Upper lobe of right lung (tissue), 1 donor: ENCODE measurements at regions not wholly inside any gene's neighbourhood (a gene's known extent, or its start where the extent isn't known, plus 50 kb on each side); places are given as distances from the start of the nearest gene placed in this dataset.

Experiments used
- ATAC-seq: fragments of 200-7000 bp; cut with Tn5 transposase; one replicate; pipeline ENCODE4 v1.9.1; 2020; ENCODE audit warnings: mild to moderate bottlenecking, moderate library complexity
- DNase-seq: peaks from one replicate; pipeline ENCODE4 v3.0.0-alpha.2; 2020
- H3K27ac ChIP-seq: fragments of 200-600 bp; one replicate; pipeline ENCODE4 v1.8.0; 2022
- H3K27me3 ChIP-seq: fragments of 200-600 bp; one replicate; pipeline ENCODE4 v1.8.0; 2022; ENCODE audit warnings: mild to moderate bottlenecking
- H3K36me3 ChIP-seq: fragments of 200-600 bp; one replicate; pipeline ENCODE4 v1.8.0; 2022
- H3K4me1 ChIP-seq: fragments of 200-600 bp; one replicate; pipeline ENCODE4 v1.8.0; 2022
- H3K4me3 ChIP-seq: fragments of 200-600 bp; one replicate; pipeline ENCODE4 v1.8.0; 2022; ENCODE audit warnings: mild to moderate bottlenecking
- H3K9me3 ChIP-seq: fragments of 200-600 bp; one replicate; pipeline ENCODE4 v1.8.0; 2022
- CTCF ChIP-seq: fragments of 200-600 bp; IDR thresholded peaks from one replicate; pipeline ENCODE4 v1.8.0; 2022; ENCODE audit warnings: antibody characterized with exemption
- intact Hi-C: fragments of 100-400 bp; cut with DNase I; formaldehyde crosslinking; loops from one replicate; pipeline ENCODE4 v1.11.0; 2022
- donor health status: DM: no; HTN: yes; CAD: no; lungs with severe emphysema.

- ATAC-seq = no peak
- no peak overlapping the region for H3K27ac ChIP-seq
- intact Hi-C loops = loop anchor here (10.0 kb wide), 1 partner anchor 238 kb away; no protein-coding TSS in a partner anchor
These were observed 147.4 kb downstream of the TENT5C start for GRCh38 chr1:117753232-117753631.

DNA sequence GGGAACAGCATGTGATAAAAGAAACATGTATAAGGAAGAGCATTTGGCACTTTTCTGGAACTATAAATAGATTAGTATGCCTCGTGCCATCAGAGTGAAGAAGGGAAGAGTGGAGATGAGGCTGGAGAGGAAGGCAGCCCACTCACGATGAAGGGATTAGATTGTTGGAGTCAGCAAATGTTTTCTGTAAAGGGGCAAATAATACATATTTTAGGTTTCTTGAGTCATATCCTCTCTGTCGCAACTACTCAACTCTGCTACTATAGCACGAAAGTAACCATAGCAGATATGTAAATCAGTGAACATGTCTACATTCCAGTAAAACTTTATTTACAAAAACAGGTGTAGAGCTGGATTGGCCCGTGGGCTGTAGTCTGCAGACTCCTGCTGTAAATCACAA is 147.8 kb downstream of the TENT5C start:
- ATAC-seq = no peak
- no peak for DNase-seq
- no peak for TF ChIP-seq CTCF
- Histone ChIP-seq H3K9me3 (no peaks in the 10 kb centered on the region), H3K4me1 (peaks cover 12% of the 10 kb centered on the region), H3K4me3 (peak overlapping the region; percentile 9), H3K27me3 (no peaks in the 10 kb centered on the region), H3K36me3 (no peaks in the 10 kb centered on the region), H3K27ac (no peak overlapping the region)
- intact Hi-C loops = loop anchor here (10.0 kb wide), 1 partner anchor 239 kb away; no protein-coding TSS in a partner anchor

More at GRCh38 chr1:117753232-117753631, 147.4 kb downstream of the TENT5C start:
- Histone ChIP-seq H3K4me1 (peaks cover 9% of the 10 kb centered on the region), H3K4me3 (no peak overlapping the region), H3K27me3 (no peaks in the 10 kb centered on the region), H3K9me3 (no peaks in the 10 kb centered on the region), H3K36me3 (no peaks in the 10 kb centered on the region)
- no peak for TF ChIP-seq CTCF
- DNase-seq = no peak

- peak overlapping the region; percentile 9 for H3K4me3 ChIP-seq
- H3K4me1 ChIP-seq = peaks cover 15% of the 10 kb centered on the region
- ATAC-seq = peak; percentile 78
These were observed 148.5 kb downstream of the TENT5C start for GRCh38 chr1:117754061-117754969.

DNA sequence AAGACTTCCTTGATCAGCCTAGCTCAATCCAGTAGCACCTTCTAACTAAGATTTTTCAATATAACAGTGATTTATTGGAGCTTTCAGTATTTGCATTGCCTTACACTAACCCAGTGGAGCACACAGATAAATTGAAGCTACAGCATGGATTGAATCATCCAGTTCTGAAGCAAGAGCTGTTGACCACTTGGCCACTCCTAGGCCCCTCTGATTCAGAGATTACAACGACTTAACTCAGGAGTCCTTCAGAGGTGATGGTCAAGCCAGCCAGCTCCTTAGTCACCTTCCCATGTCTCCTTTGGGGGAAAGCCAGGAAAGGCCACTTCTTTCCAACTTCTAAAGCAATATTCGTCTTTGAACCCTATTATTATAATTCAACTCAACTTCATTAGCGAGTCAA is 151.8 kb downstream of the TENT5C start:
- no peak for DNase-seq
- Histone ChIP-seq H3K9me3 (no peaks in the 10 kb centered on the region), H3K27ac (no peak overlapping the region), H3K27me3 (no peaks in the 10 kb centered on the region), H3K36me3 (no peaks in the 10 kb centered on the region), H3K4me1 (peaks cover 15% of the 10 kb centered on the region), H3K4me3 (no peak overlapping the region)
- no peak for TF ChIP-seq CTCF
- intact Hi-C loops = loop anchor here (10.0 kb wide), 1 partner anchor 243 kb away; no protein-coding TSS in a partner anchor
- no peak for ATAC-seq

More at GRCh38 chr1:117754061-117754969, 148.5 kb downstream of the TENT5C start:
- intact Hi-C loops = loop anchor here (10.0 kb wide), 1 partner anchor 240 kb away; no protein-coding TSS in a partner anchor
- no peak for DNase-seq
- TF ChIP-seq CTCF = peak; percentile 75
- no peaks in the 10 kb centered on the region for H3K36me3 ChIP-seq
- no peaks in the 10 kb centered on the region for H3K27me3 ChIP-seq
- no peaks in the 10 kb centered on the region for H3K9me3 ChIP-seq
- H3K27ac ChIP-seq = no peak overlapping the region

DNA sequence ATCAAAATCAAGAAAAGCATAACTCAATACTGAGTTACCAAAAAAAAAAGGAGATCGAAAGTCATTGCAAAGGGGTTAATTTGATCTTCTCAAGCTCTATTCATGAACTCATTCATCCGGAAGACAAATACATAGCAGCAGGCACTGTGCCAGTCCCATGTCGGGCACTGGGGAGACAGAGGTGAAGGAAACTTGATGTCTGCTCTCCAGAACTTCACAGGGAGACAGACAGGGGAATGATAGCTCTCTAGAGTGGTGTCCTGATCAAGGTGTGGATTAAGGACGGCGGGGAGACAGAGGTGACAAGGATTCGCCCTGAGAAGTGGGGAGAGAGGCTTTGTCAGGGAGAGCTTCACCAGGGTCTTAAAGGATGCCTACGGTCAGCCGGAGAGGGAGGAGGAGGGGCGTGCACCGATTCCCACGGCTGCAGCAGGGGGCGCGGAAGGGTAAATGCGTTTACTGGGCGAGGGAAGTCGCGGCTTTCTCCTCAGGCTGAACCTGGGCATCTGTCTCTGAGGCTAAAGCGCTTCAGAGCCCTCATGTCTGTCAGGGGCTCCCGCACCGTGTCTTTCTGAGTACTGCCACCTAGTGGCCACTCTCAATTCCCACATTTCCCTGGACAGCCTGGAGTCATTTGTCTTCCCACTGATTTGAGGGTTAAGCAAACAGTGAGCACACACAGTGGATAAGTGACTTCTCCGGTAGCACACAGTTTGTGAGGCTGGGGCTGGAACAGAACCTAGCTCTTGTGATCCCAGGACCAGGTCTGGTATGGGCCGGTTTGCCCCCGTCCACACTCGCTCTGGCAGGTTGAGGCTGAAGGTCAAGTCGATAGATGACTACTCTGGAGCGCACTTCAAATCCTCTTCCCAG is 152.8 kb downstream of the TENT5C start:
- no peaks in the 10 kb centered on the region for H3K9me3 ChIP-seq
- peaks cover 11% of the 10 kb centered on the region for H3K4me1 ChIP-seq
- intact Hi-C loops = loop anchor here (10.0 kb wide), 1 partner anchor 244 kb away; no protein-coding TSS in a partner anchor
- TF ChIP-seq CTCF = peak; percentile 91
- peak overlapping the region; percentile 45 for H3K4me3 ChIP-seq
- no peaks in the 10 kb centered on the region for H3K36me3 ChIP-seq
- no peaks in the 10 kb centered on the region for H3K27me3 ChIP-seq
- H3K27ac ChIP-seq = no peak overlapping the region
- DNase-seq (peak; percentile 70), ATAC-seq (peak; percentile 95)
